GM21717 (cell line): ENCODE measurements at regions not wholly inside any gene's neighbourhood (a gene's known extent, or its start where the extent isn't known, plus 50 kb on each side); places are given as distances from the start of the nearest gene placed in this dataset.

Experiments
- ATAC-seq: cut with Tn5 transposase; IDR thresholded peaks from one replicate; pipeline ENCODE4 v1.9.1; 2021; ENCODE audit warnings: mild to moderate bottlenecking, moderate library complexity; ENCODE audit not compliant: unreplicated experiment

DNA sequence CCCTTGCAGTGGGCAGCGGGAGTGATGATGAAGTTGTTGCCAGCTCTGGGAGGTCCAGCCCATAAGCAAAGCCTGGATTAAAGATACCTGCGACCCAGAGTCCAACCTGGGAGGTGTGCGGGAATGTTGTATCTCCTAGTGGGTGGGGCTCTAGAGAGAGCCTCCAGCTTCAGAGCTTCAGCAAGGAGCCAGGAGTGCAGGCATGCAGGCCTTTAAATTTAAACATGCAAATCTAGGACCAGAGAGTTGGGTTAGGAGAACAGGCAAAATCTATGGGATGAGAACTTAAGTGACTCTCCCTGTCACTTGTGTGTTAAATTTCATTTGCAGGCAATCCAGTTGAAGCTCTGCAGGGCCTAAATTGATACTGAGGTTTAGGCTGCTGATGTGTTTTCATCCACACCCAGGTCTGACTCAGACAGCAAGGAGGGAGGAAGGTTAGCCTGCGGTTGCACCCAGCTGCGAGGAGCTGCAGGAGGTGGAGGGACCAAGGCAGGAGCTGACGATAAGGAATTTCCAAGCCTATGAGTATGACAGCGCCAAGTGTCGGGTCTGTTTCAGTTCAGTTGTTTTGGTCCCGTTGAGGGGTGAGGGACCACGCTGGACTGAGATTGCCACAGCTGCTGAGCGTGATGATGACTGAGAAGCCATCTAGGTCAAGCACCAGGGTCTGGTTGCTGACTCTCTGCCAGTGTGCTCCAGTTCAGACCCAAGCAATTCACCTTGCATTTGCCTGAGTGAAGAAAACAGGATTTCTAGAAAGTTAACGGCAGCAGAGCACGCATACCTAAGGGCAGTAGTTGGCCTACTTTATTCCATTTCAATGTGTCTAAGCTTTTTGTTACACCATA lies 243.0 kb downstream of the ICE1 start:
- no peak for ATAC-seq

DNA sequence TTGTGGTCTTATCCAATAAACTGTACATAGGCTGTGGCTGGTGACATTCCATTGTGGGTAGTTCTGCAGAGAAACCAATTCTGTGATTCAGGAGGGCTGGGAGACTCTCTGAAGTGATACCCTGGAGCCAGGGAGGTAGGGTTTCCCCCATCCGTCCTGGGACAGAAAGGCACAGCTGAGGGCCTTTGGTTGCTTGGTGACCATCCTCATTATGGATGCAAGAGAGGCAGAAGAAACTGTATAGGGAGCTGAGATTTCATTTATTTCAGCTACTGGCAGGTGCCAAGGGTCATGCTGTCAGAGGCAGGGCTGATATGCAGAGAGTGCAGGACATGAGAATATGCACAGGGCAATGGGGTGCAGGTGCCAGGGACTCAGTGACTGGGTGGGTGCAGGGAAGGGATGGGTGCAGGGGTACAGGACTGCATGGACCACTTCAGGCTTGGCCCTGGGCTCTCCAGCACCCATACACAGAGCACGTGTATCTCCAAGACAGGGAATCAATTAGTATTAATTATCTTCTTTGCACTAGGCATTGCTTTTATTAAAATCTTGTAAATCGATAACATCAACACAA lies 236.5 kb downstream of the ICE1 start:
- no peak for ATAC-seq

DNA sequence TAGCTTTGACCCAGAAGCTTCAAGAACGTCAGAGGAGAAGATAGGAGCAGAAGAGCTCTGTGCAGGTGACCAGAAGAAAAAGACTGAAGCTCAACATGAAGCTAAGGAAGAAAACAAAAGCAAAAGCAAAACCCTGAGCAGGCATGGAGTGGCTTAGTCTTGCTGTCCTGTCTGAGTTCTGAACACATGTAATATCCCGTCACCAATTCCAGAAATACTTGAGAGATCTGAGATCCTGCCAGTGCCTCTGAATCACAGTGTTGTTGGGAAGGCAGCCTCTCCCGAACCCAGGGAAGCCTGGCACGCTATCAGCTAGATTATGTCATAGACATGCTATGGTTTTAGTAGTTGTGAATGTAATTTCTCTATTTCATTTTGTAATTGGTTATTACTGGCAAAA lies 235.7 kb downstream of the ICE1 start:
- ATAC-seq: peak; percentile 93

DNA sequence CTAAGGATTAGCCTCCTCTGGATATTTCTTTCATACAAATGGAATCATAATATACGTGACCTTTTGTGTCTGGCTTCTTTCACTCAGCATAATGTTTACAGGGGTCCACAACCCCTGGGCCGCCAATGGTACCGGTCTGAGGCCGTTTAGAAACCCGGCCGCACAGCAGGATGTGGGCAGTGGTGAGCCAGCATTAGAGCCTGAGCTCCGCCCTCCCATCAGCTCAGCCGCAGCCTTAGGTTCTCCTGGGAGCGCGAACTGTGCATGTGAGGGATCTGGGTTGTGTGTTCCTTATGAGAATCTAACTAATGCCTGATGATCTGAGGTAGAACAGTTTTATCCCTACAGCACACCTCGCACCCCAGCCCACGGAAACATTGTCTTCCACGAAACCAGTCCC lies 229.7 kb downstream of the ICE1 start:
- no peak for ATAC-seq

DNA sequence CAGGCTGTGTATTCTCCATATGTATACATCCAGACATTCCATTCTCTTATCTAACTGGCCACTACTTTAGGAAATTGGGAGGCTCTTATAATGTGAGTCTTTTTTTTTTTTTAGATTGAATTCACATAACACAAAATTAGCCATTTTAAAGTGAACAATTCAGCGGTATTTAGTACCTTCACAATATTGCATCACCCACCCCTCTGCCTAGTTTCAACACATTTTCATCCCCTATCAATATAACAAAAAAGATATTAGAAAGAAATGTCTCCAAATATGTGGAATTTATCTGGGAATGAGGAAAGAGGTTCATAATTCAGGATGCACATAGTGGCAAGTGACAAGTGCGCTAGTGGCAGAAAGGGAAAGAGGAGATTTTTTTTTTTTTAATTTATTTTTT lies 228.5 kb downstream of the ICE1 start:
- no peak for ATAC-seq

DNA sequence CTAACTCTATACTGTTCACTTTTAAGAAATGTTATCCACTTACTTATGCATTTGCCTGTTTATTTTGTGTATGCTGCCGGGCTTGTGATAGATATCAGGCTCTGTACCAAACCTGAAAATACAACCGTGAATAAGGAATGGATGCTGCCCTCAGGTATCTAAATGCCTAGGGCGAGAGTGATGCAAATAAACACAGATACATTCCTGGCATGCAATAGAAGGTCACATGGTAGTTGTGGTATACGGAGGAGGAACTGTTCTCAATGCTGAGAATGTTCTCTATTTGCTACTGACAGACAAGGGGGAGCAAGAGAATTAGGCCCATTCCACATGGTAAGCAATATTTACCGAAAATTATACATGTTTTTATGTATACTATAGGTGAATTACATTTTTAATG lies 227.8 kb downstream of the ICE1 start:
- ATAC-seq: no peak

DNA sequence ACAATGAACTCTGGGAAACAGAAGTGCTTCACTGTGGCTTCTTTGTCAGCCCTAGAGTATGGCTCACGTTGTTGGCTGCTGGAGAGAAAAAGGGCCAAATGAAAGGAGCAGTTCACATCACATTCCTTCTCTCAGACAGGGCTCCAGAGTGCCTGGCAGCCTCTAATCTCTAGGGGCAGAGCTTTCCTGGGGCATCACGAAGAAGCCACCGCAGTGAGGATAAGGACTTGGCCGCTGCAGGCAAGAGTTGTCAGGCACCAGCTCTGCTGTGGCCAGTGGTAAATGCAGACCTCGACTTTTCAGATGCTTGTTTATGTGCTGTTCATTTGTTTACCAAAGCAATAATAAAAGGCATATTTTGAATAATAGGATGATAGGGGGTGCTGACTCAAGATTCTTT lies 227.2 kb downstream of the ICE1 start:
- no peak for ATAC-seq

DNA sequence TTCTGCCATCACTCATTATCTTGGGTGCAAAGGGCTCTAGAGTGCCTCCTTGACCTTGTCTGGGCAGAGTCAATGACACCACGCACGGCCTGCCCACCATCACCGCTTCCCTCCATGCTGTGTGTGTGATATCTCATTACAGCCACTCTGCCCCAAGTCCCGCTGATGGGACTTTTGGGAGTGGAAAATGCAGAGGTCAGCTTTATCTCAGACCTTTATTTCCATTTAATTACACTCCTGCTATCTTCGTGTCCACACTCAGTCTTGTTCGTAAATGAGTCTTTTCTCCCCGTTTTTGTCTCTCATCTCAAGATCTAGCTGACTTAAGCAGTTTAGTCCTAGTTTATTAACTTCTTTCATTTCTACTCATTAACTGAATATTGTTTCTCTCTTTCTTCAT lies 226.2 kb downstream of the ICE1 start:
- no peak for ATAC-seq

DNA sequence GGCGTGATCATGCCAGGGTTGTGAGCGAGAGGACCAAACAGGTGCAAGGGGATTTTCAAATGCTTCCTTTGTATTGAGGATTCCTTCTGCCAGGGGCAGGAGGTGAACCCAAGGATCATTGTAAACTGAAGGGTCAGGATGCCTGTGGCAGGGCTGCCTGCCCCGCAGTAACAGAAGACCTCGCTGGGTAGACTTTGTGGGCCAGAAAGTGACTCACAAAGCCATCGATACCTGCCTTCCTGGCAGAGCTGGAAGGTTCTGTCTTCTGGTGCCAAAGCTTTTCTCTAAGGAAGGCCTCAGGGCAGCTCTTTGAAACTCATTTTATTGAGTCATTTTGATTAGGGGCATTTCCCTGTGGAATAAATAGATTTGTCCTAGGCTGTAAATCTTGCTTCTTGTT lies 223.4 kb downstream of the ICE1 start:
- ATAC-seq: no peak

DNA sequence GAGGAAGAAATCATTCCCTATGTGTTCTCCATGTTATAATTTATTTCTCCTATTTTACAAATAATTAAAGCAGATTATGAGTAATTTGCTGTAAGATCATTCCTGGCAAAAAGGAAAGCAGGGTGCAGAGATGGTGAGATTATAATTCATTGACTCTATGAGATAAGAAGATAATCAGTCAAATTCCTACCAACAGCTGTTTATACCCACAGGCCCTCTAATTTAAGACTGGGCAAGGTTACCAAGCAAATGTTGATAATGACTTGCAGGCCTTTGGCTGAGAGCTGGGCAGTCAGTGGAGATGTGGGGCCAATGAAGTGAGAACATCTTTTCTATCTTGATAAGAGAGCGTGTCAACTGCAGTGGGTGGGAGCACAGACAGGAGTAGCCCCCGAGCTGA lies 222.7 kb downstream of the ICE1 start:
- no peak for ATAC-seq

DNA sequence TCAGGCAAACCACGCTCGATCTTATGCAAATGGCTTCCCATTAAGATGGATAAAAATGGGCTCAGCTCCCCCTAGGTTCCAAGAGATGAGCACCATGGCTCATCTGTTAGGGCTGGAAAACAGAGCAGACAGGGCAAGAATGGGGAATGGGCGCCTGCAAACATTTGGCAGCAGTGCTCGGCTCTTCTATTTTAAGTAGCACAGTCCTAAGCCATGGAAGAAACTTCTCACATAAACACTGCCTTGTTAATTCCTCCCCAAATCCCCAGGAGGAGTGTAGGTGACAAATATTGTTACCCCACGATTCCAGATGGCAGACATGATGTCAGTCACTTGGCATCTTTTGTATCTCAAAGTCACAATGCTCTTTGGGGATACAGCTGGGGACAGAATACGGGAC lies 221.8 kb downstream of the ICE1 start:
- no peak for ATAC-seq

DNA sequence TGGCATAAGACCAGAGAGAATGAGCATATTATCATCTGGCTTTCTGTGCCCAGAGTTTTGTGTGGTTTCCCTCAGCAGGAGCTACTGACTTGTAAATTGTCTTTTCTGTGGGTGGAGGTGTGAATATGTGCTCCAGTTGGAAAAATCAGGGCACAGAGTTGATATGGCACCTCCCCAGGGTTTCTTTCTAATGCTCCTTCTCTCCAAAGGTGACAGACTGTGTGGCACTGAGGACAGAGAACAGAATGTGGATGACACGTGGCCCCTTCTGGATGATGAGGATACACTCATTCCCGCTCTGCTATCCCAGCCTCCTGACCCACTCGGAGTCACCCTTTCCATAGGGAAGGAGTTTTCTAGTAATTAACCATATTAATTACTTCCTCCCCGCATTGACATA lies 221.0 kb downstream of the ICE1 start:
- ATAC-seq: no peak

DNA sequence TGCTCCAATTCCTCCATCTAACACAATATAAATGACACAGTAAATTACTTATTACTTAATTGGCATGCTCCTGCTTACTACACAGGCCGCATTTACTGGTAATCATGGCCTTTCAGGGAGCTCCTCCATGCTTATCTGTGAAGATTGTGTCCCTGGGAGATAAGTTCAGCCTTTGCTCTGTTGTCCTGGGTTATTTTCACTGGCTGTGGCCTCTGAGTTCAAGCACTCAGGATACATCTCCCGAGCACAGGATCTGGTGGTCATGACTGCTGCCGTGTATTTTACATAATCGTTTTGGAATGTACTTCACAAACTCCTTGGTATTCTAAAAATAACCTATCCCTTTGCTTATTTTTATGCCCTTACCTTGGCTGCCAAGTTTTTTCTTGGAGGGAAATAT lies 215.7 kb downstream of the ICE1 start:
- no peak for ATAC-seq

DNA sequence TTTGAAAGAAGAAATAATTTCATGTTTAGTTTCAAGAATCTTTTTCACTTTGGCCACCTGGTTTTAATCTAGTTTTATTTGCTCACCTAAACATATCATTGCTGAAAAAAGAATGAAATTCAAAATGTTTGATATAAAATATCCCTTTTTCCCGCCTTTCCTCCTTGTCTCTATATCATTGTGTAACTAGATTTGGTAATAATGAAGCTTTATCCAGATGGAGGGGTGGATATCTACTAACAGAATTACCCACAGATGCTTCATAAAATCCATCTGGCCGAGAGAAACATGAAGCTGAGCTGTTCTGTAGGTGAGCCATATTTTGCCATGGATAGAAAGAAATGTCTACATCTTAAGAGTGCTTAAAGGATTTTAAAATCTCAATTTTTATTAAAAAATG lies 214.7 kb downstream of the ICE1 start:
- no peak for ATAC-seq

DNA sequence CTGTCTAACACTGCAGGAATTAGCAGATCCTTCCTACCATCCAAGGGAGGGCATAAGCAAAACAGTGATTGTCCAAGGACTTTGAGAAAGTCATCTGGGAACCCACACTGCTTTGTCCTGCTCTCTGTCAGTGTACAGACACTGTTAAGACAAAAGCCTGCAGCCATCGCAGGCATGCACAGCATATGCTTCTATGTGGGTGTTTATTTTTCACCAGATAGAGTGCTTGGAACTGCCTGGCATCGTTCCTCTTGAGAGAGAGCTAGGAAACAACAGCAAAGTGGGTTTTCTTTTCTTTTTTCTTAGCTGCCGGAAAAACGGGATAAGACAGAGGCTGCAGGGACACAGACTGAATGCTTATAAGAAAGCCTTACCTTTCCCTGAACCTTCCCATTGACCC lies 212.3 kb downstream of the ICE1 start:
- ATAC-seq: no peak

DNA sequence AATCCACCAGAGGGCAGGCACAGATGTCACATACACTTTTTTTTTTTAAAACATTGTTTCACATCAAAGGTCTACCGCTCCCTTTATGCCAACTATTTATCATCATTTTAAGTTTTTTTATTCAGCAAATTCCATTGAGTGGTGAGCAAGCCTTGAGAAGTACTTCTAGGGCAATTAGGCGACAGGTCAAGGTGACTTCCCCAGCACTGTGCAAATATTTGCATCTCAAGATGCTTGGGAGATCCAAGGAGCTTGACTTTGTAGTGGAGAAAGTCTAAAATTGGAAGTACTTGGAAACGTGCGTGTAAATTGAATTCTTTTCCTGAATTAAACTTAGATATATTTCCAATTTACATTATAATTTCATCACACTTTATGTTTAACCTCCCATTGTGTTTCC lies 211.1 kb downstream of the ICE1 start:
- ATAC-seq: no peak

DNA sequence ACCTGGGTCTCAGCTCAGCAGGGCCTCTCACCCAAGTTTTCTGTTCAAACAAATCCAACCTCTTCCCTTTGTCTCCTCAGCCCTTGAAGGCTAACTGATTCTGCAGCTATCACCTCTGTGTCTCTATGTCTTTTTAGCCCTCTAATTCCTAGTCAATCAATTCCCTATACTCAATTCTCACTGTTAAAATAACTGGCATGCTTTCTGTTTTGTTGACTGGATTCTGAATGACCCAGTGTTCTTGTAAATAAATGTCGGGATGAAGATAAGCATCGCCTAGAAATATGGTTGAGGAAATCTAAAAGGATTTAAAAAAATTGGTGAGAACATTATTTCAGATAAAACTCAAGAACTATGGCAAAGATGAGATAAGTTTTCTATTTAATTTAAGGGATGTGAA lies 210.2 kb downstream of the ICE1 start:
- ATAC-seq: no peak

DNA sequence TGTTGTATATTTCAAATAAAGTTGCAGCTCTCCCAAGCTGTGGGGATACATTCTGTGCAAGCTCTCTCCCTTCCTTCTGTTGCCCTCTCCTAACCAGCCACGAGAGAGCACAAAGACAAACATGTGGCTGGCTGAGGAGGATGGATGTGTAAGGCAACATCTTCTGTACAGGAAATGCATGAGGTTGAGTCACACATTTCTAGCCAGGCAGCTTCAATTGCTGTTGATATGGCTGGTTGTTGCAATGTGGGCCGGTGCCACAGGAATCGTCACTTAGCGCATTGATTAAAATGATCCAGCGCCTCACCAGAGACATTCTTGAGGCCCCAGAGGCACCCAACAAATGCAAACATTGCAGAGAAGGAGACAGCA lies 207.1 kb downstream of the ICE1 start:
- ATAC-seq: no peak

DNA sequence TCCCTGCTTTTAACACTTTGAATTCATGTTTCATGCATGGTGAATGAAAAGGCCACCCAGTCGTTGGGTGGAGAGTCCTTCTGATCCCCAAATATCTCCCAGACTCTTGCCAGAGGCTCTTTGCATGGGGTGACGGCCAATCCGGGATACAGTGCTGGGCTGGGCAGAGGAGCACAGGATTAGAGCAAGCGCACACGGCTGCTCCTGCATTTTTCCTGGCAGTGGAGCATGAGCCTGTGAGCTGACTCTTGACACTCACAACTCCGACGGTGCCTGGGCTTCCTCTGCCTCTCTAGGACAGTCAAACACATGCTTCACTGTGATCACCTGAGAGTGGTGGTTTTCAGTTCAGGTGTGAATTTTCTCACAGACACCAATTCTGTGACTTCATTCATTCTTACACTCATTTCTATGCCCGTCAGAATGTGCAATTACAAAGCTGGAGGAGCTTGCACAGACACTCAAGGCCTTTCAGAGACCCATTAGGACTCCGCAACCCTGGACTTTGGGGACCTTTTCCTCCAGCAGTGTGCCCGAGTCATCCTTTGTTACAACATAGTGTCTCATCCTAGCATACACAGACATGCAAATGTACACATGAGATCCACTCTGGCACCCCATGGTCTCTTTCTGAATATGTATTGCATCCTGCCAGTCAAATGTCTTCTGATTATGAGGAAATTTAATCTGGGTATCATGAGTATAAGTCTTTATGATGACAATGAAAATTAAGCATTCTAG lies 206.6 kb downstream of the ICE1 start:
- no peak for ATAC-seq

DNA sequence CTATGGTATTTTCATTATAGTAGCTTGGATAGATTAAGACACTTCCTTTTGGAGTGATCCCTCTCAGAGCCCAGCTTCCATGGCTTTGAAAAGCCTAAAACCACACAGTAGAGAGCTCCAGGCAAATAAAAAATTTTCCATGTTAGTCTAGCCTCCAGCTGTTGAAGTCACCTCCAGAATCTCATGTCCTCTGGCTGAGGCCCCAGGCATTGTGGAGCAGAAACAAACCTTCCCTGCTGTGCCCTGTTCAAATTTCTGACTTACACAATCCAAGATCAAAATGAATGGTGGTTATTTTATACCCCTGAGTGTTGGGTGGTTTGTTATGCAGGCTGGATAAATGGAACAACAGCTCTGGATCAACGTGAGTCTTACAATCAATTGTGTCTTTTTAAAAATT lies 203.9 kb downstream of the ICE1 start:
- ATAC-seq: no peak

DNA sequence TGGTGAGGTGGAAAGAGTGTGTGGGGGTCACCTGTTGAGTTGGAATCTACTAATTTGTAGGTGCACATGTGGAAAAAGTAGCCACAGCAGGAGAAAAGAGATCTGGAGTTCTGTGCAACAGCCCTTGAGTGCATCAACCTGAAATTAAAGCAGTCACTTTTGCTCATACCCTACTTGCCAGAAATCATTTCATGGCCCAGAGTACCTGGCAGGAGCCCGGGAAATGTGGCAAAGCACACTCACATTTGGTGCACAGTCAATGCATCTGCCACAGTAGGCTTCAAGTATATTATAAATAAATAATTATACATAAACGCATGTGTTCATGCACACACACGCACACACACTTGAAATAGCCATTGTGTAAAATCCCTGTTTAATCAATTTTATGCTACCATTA lies 203.0 kb downstream of the ICE1 start:
- no peak for ATAC-seq

DNA sequence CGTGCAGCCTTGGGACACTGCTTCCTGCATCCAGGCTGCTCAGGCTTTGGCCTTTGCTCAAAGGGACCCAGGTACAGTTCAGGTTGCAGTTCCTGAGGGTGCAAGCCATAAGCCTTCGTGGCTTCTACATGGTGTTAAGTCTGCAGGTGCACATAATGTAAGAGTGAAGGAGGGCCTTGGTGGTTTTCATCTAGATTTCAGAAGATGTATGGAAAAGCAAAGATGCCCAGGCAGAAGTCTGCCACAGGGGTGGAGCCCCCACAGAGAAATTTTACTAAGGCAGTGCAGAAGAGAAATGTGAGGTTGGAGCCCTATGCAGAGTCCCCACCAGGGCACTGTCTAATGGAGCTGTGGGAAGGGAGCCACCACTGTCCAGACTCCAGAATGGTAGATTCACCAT lies 200.9 kb downstream of the ICE1 start:
- no peak for ATAC-seq
